SK-N-SH (cell line): ENCODE measurements at regions not wholly inside any gene's neighbourhood (a gene's known extent, or its start where the extent isn't known, plus 50 kb on each side); places are given as distances from the start of the nearest gene placed in this dataset.

ENCODE experiments used
- EZH2phosphoT487 ChIP-seq: fragments of 200-600 bp; sonication (generic); IDR thresholded peaks from 2 replicates; pipeline ENCODE4 v1.6.1; 2017; ENCODE audit warnings: low read depth, mixed run types, mild to moderate bottlenecking, antibody characterized with exemption, moderate library complexity, borderline replicate concordance
- POLR2AphosphoS5 ChIP-seq: IDR thresholded peaks from 2 replicates; pipeline ENCODE4 v1.6.1; 2012; ENCODE audit warnings: low read depth, low read length
- TF ChIP-seq, protein P1 (sequence below): fragments of 150-350 bp; IDR thresholded peaks from 2 replicates; pipeline ENCODE4 v1.6.1; 2017; ENCODE audit warnings: antibody characterized with exemption, low read length, low read depth, borderline replicate concordance
- TF ChIP-seq, protein P2 (sequence below): fragments of 200-600 bp; sonication (generic); IDR thresholded peaks from 2 replicates; pipeline ENCODE4 v1.6.1; 2017; ENCODE audit warnings: antibody characterized with exemption, mild to moderate bottlenecking, moderate library complexity

DNA sequence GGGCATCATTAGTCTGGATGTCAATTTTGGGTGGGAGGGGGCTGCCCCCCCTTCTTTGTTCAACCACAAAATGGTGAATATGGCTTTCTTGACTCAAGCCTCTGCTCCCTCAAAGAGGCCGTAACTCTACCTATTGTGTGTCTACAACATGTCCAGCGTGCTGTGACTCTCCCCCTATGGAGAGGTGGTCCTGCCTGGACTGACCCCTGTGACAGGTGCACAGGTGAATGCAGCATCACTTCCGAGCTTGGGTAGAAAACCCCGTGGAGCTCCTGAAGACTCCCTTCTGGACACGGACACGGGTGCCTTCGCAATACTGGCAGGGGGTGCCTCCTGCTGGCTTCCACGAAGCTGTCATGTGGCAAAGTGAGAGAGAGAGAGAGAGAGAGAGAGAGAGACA is 397.8 kb downstream of the GALR1 start:
- no peak for TF ChIP-seq POLR2AphosphoS5
- TF ChIP-seq, protein P1, sequence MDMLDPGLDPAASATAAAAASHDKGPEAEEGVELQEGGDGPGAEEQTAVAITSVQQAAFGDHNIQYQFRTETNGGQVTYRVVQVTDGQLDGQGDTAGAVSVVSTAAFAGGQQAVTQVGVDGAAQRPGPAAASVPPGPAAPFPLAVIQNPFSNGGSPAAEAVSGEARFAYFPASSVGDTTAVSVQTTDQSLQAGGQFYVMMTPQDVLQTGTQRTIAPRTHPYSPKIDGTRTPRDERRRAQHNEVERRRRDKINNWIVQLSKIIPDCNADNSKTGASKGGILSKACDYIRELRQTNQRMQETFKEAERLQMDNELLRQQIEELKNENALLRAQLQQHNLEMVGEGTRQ, result no peak
- TF ChIP-seq, protein P2, sequence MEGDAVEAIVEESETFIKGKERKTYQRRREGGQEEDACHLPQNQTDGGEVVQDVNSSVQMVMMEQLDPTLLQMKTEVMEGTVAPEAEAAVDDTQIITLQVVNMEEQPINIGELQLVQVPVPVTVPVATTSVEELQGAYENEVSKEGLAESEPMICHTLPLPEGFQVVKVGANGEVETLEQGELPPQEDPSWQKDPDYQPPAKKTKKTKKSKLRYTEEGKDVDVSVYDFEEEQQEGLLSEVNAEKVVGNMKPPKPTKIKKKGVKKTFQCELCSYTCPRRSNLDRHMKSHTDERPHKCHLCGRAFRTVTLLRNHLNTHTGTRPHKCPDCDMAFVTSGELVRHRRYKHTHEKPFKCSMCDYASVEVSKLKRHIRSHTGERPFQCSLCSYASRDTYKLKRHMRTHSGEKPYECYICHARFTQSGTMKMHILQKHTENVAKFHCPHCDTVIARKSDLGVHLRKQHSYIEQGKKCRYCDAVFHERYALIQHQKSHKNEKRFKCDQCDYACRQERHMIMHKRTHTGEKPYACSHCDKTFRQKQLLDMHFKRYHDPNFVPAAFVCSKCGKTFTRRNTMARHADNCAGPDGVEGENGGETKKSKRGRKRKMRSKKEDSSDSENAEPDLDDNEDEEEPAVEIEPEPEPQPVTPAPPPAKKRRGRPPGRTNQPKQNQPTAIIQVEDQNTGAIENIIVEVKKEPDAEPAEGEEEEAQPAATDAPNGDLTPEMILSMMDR, result no peak
- no peak for TF ChIP-seq EZH2phosphoT487
